Transverse colon (tissue), 4 donors: ENCODE measurements at regions not wholly inside any gene's neighbourhood (a gene's known extent, or its start where the extent isn't known, plus 50 kb on each side); places are given as distances from the start of the nearest gene placed in this dataset.

Experiments used
- DNase-seq: peaks from one replicate; pipeline ENCODE4 v3.0.0-alpha.2; 2019
- H3K27ac ChIP-seq, 4 donors: fragments of 200-600 bp; sonication (generic); 2 replicates each; pipeline ENCODE4 v1.5.1; 2016 to 2018; ENCODE audit warnings: inconsistent platforms in 4 of 4
- H3K27me3 ChIP-seq: fragments of 200-600 bp; sonication (generic); 2 replicates; pipeline ENCODE4 v1.5.1; 2017; ENCODE audit warnings: inconsistent platforms
- H3K36me3 ChIP-seq, 4 donors: fragments of 200-600 bp; sonication (generic); 2 replicates each; pipeline ENCODE4 v1.5.1; 2017 to 2019; ENCODE audit warnings: inconsistent platforms in 4 of 4
- H3K4me1 ChIP-seq, 4 donors: fragments of 200-600 bp; sonication (generic); 2 replicates each; pipeline ENCODE4 v1.5.1; 2017 to 2020; ENCODE audit warnings: inconsistent platforms in 4 of 4
- H3K4me3 ChIP-seq, 4 donors: fragments of 200-600 bp; sonication (generic); 1 replicate in 1 of 4; 2 replicates in 3 of 4; pipeline versions ENCODE4 v1.5.1 to v1.6.1; 2017 to 2019; ENCODE audit warnings: inconsistent platforms in 4 of 4
- H3K9me3 ChIP-seq, 2 donors: fragments of 200-600 bp; sonication (generic); 2 replicates each; pipeline ENCODE4 v1.5.1; 2017 to 2019; ENCODE audit warnings: inconsistent platforms in 2 of 2
- CTCF ChIP-seq, 5 experiments: fragments of 200-600 bp in 3 of 5; fragments of 450-650 bp in 2 of 5; sonication (generic) in 3 of 5; IDR thresholded peaks; 1 replicate in 2 of 5; 2 replicates in 3 of 5; pipeline ENCODE4 v1.5.1; 2016 to 2017; ENCODE audit warnings: antibody characterized with exemption in 5 of 5, inconsistent platforms in 3 of 5, mild to moderate bottlenecking in 2 of 5, moderate library complexity in 1 of 5
- EP300 ChIP-seq: sonication (generic); formaldehyde crosslinking; IDR thresholded peaks from one replicate; pipeline ENCODE4 v1.6.1; 2017; ENCODE audit warnings: antibody characterized with exemption, low read depth
- POLR2A ChIP-seq: fragments of 450-650 bp; IDR thresholded peaks from one replicate; pipeline ENCODE4 v1.6.1; 2016; ENCODE audit warnings: antibody characterized with exemption, mild to moderate bottlenecking, moderate library complexity
- POLR2AphosphoS5 ChIP-seq, 3 donors: sonication (generic); formaldehyde crosslinking; IDR thresholded peaks; one replicate each; pipeline ENCODE4 v1.6.1; 2016; ENCODE audit warnings: antibody characterized with exemption in 3 of 3
- WGBS, 2 donors: methylation state at CpG; one replicate each; pipeline ENCODE4 v1.1.5; 2018; ENCODE audit warnings: low coverage in 1 of 2; 5-methylcytosine and 5-hydroxymethylcytosine counted together
- in situ Hi-C, 4 donors: fragments of 200-750 bp; cut with MboI; loops; one replicate each; pipeline versions ENCODE4 v1.15.0 to v1.15.1; 2017; ENCODE audit warnings: low sequenced_read_pairs in 3 of 4, low pct_ligation_motif_present in 1 of 4, low pct_unique_long_range_greater_than_20kb in 1 of 4
- intact Hi-C: fragments of 100-400 bp; cut with DNase I; formaldehyde crosslinking; loops from one replicate; pipeline ENCODE4 v1.15.1; 2023; ENCODE audit warnings: low total_unique reads

GRCh38 chr22:48303369-48303725 lies 1524.3 kb downstream of the BRD1 start:
- Histone ChIP-seq H3K9me3 (no peaks in the 10 kb centered on the region), H3K36me3 (no peaks in the 10 kb centered on the region), H3K27ac (no peak overlapping the region), H3K4me3 (no peak overlapping the region), H3K4me1 (no peaks in the 10 kb centered on the region), H3K27me3 (no peaks in the 10 kb centered on the region)
- 74 to 87% methylated on average over 4 to 5 of the region's 5 CpGs for WGBS, 2 donors
- TF ChIP-seq POLR2AphosphoS5 (IDR thresholded peaks at IDR 0.05) (no peak), CTCF (IDR thresholded peaks at IDR 0.05) (no peak), EP300 (no peak), POLR2A (no peak)
- in situ Hi-C loops (no loop called here), intact Hi-C loops (no loop called here)
- DNase-seq = no peak

- Histone ChIP-seq H3K4me1 (no peaks in the 10 kb centered on the region), H3K27ac (no peak overlapping the region), H3K27me3 (no peaks in the 10 kb centered on the region), H3K9me3 (no peaks in the 10 kb centered on the region), H3K36me3 (no peaks in the 10 kb centered on the region), H3K4me3 (no peak overlapping the region)
- DNase-seq = no peak
- intact Hi-C loops = no loop called here
- no peak for TF ChIP-seq POLR2AphosphoS5 (IDR thresholded peaks at IDR 0.05)
- in situ Hi-C loops = no loop called here
- WGBS, 2 donors = 87 to 92% methylated on average over 4 to 20 of the region's 20 CpGs
Measured at GRCh38 chr22:48302657-48303368, 1524.9 kb downstream of the BRD1 start.

GRCh38 chr22:48301908-48302307 lies 1525.8 kb downstream of the BRD1 start:
- Histone ChIP-seq H3K9me3 (no peaks in the 10 kb centered on the region), H3K4me3 (no peak overlapping the region), H3K27ac (no peak overlapping the region), H3K27me3 (no peaks in the 10 kb centered on the region), H3K36me3 (no peaks in the 10 kb centered on the region), H3K4me1 (no peaks in the 10 kb centered on the region)
- DNase-seq = no peak
- in situ Hi-C loops (no loop called here), intact Hi-C loops (no loop called here)
- no peak for TF ChIP-seq EP300
- no peak for TF ChIP-seq CTCF (IDR thresholded peaks at IDR 0.05)
- no peak for TF ChIP-seq POLR2AphosphoS5 (IDR thresholded peaks at IDR 0.05)
- no peak for TF ChIP-seq POLR2A
- WGBS, 2 donors = 92% methylated on average over 8 of the region's 8 CpGs; no CpG with 5 or more reads in 1 of the 2 donors

GRCh38 chr22:48301421-48301820 lies 1526.3 kb downstream of the BRD1 start:
- WGBS, 2 donors = 51 to 69% methylated on average over 4 to 11 of the region's 11 CpGs
- in situ Hi-C loops = no loop called here

More at GRCh38 chr22:48301421-48301820, 1526.3 kb downstream of the BRD1 start:
- H3K4me3 ChIP-seq = no peak overlapping the region
- no peaks in the 10 kb centered on the region for H3K36me3 ChIP-seq
- no peak for DNase-seq
- intact Hi-C loops = no loop called here
- no peaks in the 10 kb centered on the region for H3K4me1 ChIP-seq
- H3K9me3 ChIP-seq = no peaks in the 10 kb centered on the region
- H3K27me3 ChIP-seq = no peaks in the 10 kb centered on the region
- no peak for TF ChIP-seq CTCF (IDR thresholded peaks at IDR 0.05)
- no peak for TF ChIP-seq POLR2AphosphoS5 (IDR thresholded peaks at IDR 0.05)
- no peak for TF ChIP-seq POLR2A
- no peak for TF ChIP-seq EP300
- H3K27ac ChIP-seq = no peak overlapping the region
